Kidney (tissue), 13 donors: ENCODE measurements at regions not wholly inside any gene's neighbourhood (a gene's known extent, or its start where the extent isn't known, plus 50 kb on each side); places are given as distances from the start of the nearest gene placed in this dataset.

ENCODE experiments used
- DNase-seq, 5 donors: peaks; one replicate each; pipeline ENCODE4 v3.0.0-alpha.2; 2013 to 2020
- FAIRE-seq: peaks from 2 replicates; lab custom pipeline; 2012; peaks lifted over from hg19 to GRCh38; lab: Jason Lieb, UNC
- H3K27ac ChIP-seq, 2 donors: one replicate each; pipeline ENCODE4 v1.7.0; 2013; ENCODE audit warnings: low read depth in 2 of 2, low read length in 2 of 2, inconsistent platforms in 1 of 2
- H3K27me3 ChIP-seq: one replicate; pipeline ENCODE4 v1.7.1; 2013; ENCODE audit warnings: low read length, inconsistent platforms; ENCODE audit not compliant: control insufficient read depth, insufficient read depth
- H3K36me3 ChIP-seq, 3 donors: one replicate each; pipeline versions ENCODE4 v1.7.0 to v1.7.1; 2013; ENCODE audit warnings: low read length in 3 of 3, control low read depth in 1 of 3, inconsistent platforms in 1 of 3; ENCODE audit not compliant: insufficient read depth in 3 of 3, control insufficient read depth in 2 of 3
- H3K4me1 ChIP-seq, 3 donors: one replicate each; pipeline versions ENCODE4 v1.7.0 to v1.7.1; 2013; ENCODE audit warnings: low read length in 3 of 3, inconsistent platforms in 1 of 3, low read depth in 1 of 3; ENCODE audit not compliant: control insufficient read depth in 2 of 3, insufficient read depth in 2 of 3
- H3K4me3 ChIP-seq, 3 donors: one replicate each; pipeline versions ENCODE4 v1.7.0 to v1.8.1; 2013; ENCODE audit warnings: low read length in 3 of 3, control low read depth in 1 of 3, inconsistent platforms in 1 of 3
- H3K9ac ChIP-seq, 3 donors: one replicate each; pipeline versions ENCODE4 v1.7.0 to v1.7.1; 2013; ENCODE audit warnings: low read length in 3 of 3, control low read depth in 1 of 3, inconsistent platforms in 1 of 3
- H3K9me3 ChIP-seq, 3 donors: one replicate each; pipeline versions ENCODE4 v1.7.0 to v1.7.1; 2013; ENCODE audit warnings: low read length in 3 of 3, control low read depth in 1 of 3, inconsistent platforms in 1 of 3; ENCODE audit not compliant: control insufficient read depth in 2 of 3, insufficient read depth in 1 of 3
- CTCF ChIP-seq: IDR thresholded peaks from 3 replicates; pipeline ENCODE4 v1.5.1; 2012; ENCODE audit warnings: mild to moderate bottlenecking, moderate library complexity, borderline replicate concordance; ENCODE audit not compliant: insufficient read depth; ENCODE audit errors: extremely low read depth
- intact Hi-C: fragments of 100-400 bp; cut with DNase I; formaldehyde crosslinking; loops from one replicate; pipeline ENCODE4 v1.11.1; 2022
- donor health status: control.
- donor health status: control.
- donor health status: control.
- donor health status: control.
- donor health status: control.
- donor health status: DM: yes; HTN: yes; CAD: no.
- donor health status: Normal renal cell carcinoma (clear cell type).

DNA sequence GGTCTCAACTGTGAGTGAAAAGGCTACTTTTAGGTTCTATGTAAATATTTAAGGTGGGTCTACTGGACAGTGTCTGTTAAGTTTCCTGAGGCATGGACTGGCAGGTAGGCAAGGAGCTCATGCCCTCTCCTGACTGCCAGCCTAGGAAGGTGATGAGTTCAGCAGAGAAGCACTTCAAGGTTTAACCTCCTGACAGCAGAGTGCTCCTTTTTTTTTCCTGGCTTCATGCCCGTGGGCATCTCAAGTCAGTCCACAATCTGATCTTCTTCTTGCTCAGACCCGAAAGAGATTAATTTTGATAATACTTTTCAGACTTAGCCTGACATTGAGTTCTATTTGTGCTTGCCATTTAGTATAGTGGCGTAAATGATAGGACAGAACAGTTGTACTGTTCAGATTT lies 241.9 kb upstream of the NREP start:
- DNase-seq (no peak), FAIRE-seq (no peak)
- intact Hi-C loops, result no loop called here
- no peak overlapping the region for H3K4me3 ChIP-seq
- H3K27me3 ChIP-seq, result no peaks in the 10 kb centered on the region
- no peaks in the 10 kb centered on the region for H3K4me1 ChIP-seq
- H3K27ac ChIP-seq, result no peak overlapping the region
- H3K36me3 ChIP-seq, result no peaks in the 10 kb centered on the region
- no peak for TF ChIP-seq CTCF
- no peak overlapping the region for H3K9ac ChIP-seq
- H3K9me3 ChIP-seq, result no peaks in the 10 kb centered on the region

GRCh38 chr5:111997711-111998110 lies 240.7 kb upstream of the NREP start:
- no peak for TF ChIP-seq CTCF
- Histone ChIP-seq H3K9ac (no peak overlapping the region), H3K4me3 (no peak overlapping the region), H3K27ac (no peak overlapping the region), H3K27me3 (no peaks in the 10 kb centered on the region), H3K9me3 (no peaks in the 10 kb centered on the region), H3K36me3 (no peaks in the 10 kb centered on the region), H3K4me1 (no peaks in the 10 kb centered on the region)
- DNase-seq, result no peak
- intact Hi-C loops, result no loop called here
- FAIRE-seq, result no peak

DNA sequence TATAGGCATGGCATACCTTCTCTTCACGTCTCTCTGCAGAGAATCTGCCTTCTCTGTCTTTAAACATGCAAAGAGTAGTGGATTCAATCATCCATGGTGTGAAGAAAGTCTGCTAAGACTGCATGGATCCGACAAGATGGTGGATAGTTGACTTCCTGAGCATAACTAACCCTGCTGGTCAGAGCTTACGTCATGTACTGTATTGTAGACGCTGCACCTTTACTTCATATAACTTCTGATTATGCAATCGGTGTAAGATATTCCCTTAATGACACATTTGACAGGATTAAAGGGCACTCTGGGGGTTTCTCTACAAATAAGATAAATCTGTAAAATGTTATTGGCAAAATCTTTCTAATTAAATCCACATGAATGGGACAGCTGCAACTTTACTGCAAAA lies 240.3 kb upstream of the NREP start:
- DNase-seq (no peak), FAIRE-seq (no peak)
- TF ChIP-seq CTCF, result no peak
- Histone ChIP-seq H3K9me3 (no peaks in the 10 kb centered on the region), H3K4me3 (no peak overlapping the region), H3K36me3 (no peaks in the 10 kb centered on the region), H3K4me1 (no peaks in the 10 kb centered on the region), H3K9ac (no peak overlapping the region), H3K27me3 (no peaks in the 10 kb centered on the region), H3K27ac (no peak overlapping the region)
- intact Hi-C loops, result no loop called here

GRCh38 chr5:111996574-111996973 lies 239.6 kb upstream of the NREP start:
- Histone ChIP-seq H3K4me3 (no peak overlapping the region), H3K9ac (no peak overlapping the region), H3K4me1 (no peaks in the 10 kb centered on the region), H3K36me3 (no peaks in the 10 kb centered on the region), H3K9me3 (no peaks in the 10 kb centered on the region), H3K27ac (no peak overlapping the region), H3K27me3 (no peaks in the 10 kb centered on the region)
- no peak for DNase-seq
- no peak for TF ChIP-seq CTCF
- intact Hi-C loops, result no loop called here
- FAIRE-seq, result no peak
